K562 (cell line): ENCODE measurements at regions not wholly inside any gene's neighbourhood (a gene's known extent, or its start where the extent isn't known, plus 50 kb on each side); places are given as distances from the start of the nearest gene placed in this dataset.

Experiments used
- ATAC-seq: fragments of 200-7000 bp; cut with Tn5 transposase; 3 replicates; pipeline ENCODE4 v1.9.1; 2020; ENCODE audit warnings: moderate library complexity
- BruUV-seq: library from RNA; stranded (reverse); fragments of 400-500 nt; replicated peaks from 2 replicates; lab custom pipeline; 2021; lab: Mats Ljungman, UMichigan
- CTCF ChIA-PET: fragments of 300-600 bp; formaldehyde crosslinking; extraction: SDS; loops from one replicate; lab custom pipeline; 2021; ENCODE audit warnings: low intra/inter-chr PET ratio; lab: Yijun Ruan, JAX
- POLR2A ChIA-PET: fragments of 300-600, 350-650 bp; sonication (Branson Sonifier 250); formaldehyde crosslinking; extraction: SDS; loops from one replicate; lab custom pipeline; 2021; ENCODE audit warnings: antibody characterized with exemption, inconsistent platforms; lab: Yijun Ruan, JAX
- DNase-seq, 4 experiments: peaks; one replicate each; pipeline versions ENCODE4 v3.0.0 to v3.0.0-alpha.2; 2011 to 2018; ENCODE audit warnings: low spot score in 3 of 4, mixed read lengths in 3 of 4; ENCODE audit errors: extremely low read depth in 1 of 4
- FAIRE-seq: peaks from 2 replicates; lab custom pipeline; 2011; peaks lifted over from hg19 to GRCh38; lab: Jason Lieb, UNC
- H2AFZ ChIP-seq: 2 replicates; pipeline ENCODE4 v1.6.0; 2011; ENCODE audit warnings: low read depth, low read length, control low read depth, inconsistent platforms
- H3K27ac ChIP-seq: fragments of 200-600 bp; 3 replicates; pipeline ENCODE4 v1.8.0; 2011; ENCODE audit warnings: low read depth, mild to moderate bottlenecking, control low read depth, inconsistent platforms, low read length, moderate library complexity, mixed read lengths; ENCODE audit errors: extremely low read depth
- H3K27me3 ChIP-seq, 2 experiments: fragments of 300-600 bp in 1 of 2; 2 replicates in 1 of 2; 3 replicates in 1 of 2; pipeline versions ENCODE4 v1.6.0 to v1.8.0; 2011; ENCODE audit warnings: inconsistent platforms in 2 of 2, low read length in 2 of 2, mild to moderate bottlenecking in 1 of 2, mixed read lengths in 1 of 2, moderate library complexity in 1 of 2; ENCODE audit not compliant: control insufficient read depth in 2 of 2, insufficient read depth in 2 of 2
- H3K36me3 ChIP-seq: fragments of 300-600 bp; 3 replicates; pipeline ENCODE4 v1.8.0; 2011; ENCODE audit warnings: mild to moderate bottlenecking, low read length, inconsistent platforms; ENCODE audit not compliant: control insufficient read depth, insufficient read depth
- H3K4me1 ChIP-seq, 2 experiments: fragments of 200-600 bp in 1 of 2; replicated peaks in 1 of 2; 2 replicates in 1 of 2; 3 replicates in 1 of 2; pipeline versions ENCODE4 v1.5.1 to v1.8.0; 2011; ENCODE audit warnings: inconsistent platforms in 2 of 2, low read length in 2 of 2, mild to moderate bottlenecking in 1 of 2, mixed read lengths in 1 of 2, moderate library complexity in 1 of 2; ENCODE audit not compliant: control insufficient read depth in 2 of 2, insufficient read depth in 2 of 2
- H3K4me2 ChIP-seq: 2 replicates; pipeline ENCODE4 v1.6.1; 2011; ENCODE audit warnings: low read length, control low read depth, inconsistent platforms, mixed read lengths; ENCODE audit not compliant: insufficient read depth
- H3K4me3 ChIP-seq: fragments of 200-600 bp; sonication (generic), shearing (Covaris generic); 2 replicates; pipeline ENCODE4 v1.5.1; 2016; ENCODE audit warnings: control low read depth, inconsistent platforms
- H3K79me2 ChIP-seq: fragments of 200-600 bp; 3 replicates; pipeline ENCODE4 v1.8.0; 2011; ENCODE audit warnings: low read length, inconsistent platforms; ENCODE audit not compliant: control insufficient read depth, insufficient read depth
- H3K9ac ChIP-seq, 2 experiments: 2 replicates each; pipeline versions ENCODE4 v1.6.0 to v1.6.1; 2011; ENCODE audit warnings: low read depth in 2 of 2, low read length in 2 of 2, control low read depth in 1 of 2, inconsistent platforms in 1 of 2, mild to moderate bottlenecking in 1 of 2, mixed read lengths in 1 of 2; ENCODE audit not compliant: insufficient read depth in 1 of 2
- H3K9me1 ChIP-seq: one replicate; pipeline ENCODE4 v1.6.0; 2011; ENCODE audit warnings: inconsistent platforms, mild to moderate bottlenecking, low read length, moderate library complexity; ENCODE audit not compliant: control insufficient read depth, insufficient read depth
- H3K9me3 ChIP-seq: replicated peaks from 2 replicates; pipeline ENCODE4 v1.5.1; 2011; ENCODE audit warnings: low read depth, low read length, inconsistent platforms; ENCODE audit not compliant: control insufficient read depth, insufficient read depth
- H4K20me1 ChIP-seq: replicated peaks from 2 replicates; pipeline ENCODE4 v1.6.1; 2011; ENCODE audit warnings: low read length, inconsistent platforms, mixed read lengths; ENCODE audit not compliant: control insufficient read depth, insufficient read depth
- ARHGAP35 ChIP-seq: fragments of 450-650 bp; IDR thresholded peaks from 2 replicates; pipeline ENCODE4 v1.6.1; 2018; ENCODE audit not compliant: partially characterized antibody
- ARID2 ChIP-seq: fragments of 450-650 bp; IDR thresholded peaks from 2 replicates; pipeline ENCODE4 v1.6.1; 2017; ENCODE audit warnings: antibody characterized with exemption, mild to moderate bottlenecking
- C11orf30 ChIP-seq: fragments of 450-650 bp; IDR thresholded peaks from 2 replicates; pipeline ENCODE4 v1.6.1; 2016; ENCODE audit warnings: low read depth, mild to moderate bottlenecking
- GTF2E2 ChIP-seq: fragments of 200-800 bp; sonication (Bioruptor generic); IDR thresholded peaks from 2 replicates; pipeline ENCODE4 v1.6.1; 2016; ENCODE audit warnings: missing genetic modification characterization, missing compliant biosample characterization
- RBM15 ChIP-seq: fragments of 200-400 bp; formaldehyde crosslinking; IDR thresholded peaks from 2 replicates; pipeline ENCODE4 v1.6.1; 2018; ENCODE audit warnings: mild to moderate bottlenecking, low read length, moderate library complexity; ENCODE audit not compliant: insufficient read depth
- SMARCC2 ChIP-seq: fragments of 450-650 bp; IDR thresholded peaks from 2 replicates; pipeline ENCODE4 v1.6.1; 2017; ENCODE audit warnings: antibody characterized with exemption, moderate library complexity, mild to moderate bottlenecking, low read depth
- ZNF316 ChIP-seq: fragments of 450-650 bp; IDR thresholded peaks from 2 replicates; pipeline ENCODE4 v1.6.1; 2016
- ZNF507 ChIP-seq: conservative IDR thresholded peaks from 2 replicates; pipeline ENCODE4 v1.6.1; 2017; ENCODE audit warnings: missing genetic modification characterization, missing compliant biosample characterization
- WGBS: fragments of 100-300 bp; shearing (Covaris generic); methylation state at CpG from one replicate; pipeline ENCODE4 v1.1.6; 2016; ENCODE audit warnings: low coverage, mixed read lengths; ENCODE audit not compliant: insufficient coverage; ENCODE audit errors: missing lambda C conversion rate; 5-methylcytosine and 5-hydroxymethylcytosine counted together
- in situ Hi-C: fragments of 300-500 bp; cut with MboI; formaldehyde crosslinking; loops from 4 replicates; pipeline ENCODE4 v1.15.0; 2018; ENCODE audit warnings: inconsistent platforms, mixed read lengths
- intact Hi-C: fragments of 100-400 bp; cut with micrococcal nuclease; formaldehyde crosslinking; loops from 2 replicates; pipeline ENCODE4 v1.14.2; 2022
- TF ChIP-seq, protein P1 (sequence below): sonication (generic); formaldehyde crosslinking; IDR thresholded peaks from 2 replicates; pipeline ENCODE4 v1.8.0; 2023; ENCODE audit warnings: mild to moderate bottlenecking, missing genetic modification reagents
- TF ChIP-seq, protein P2 (sequence below), 3 experiments: IDR thresholded peaks in 2 of 3; conservative IDR thresholded peaks in 1 of 3; 2 replicates each; pipeline ENCODE4 v1.5.1; 2011 to 2012; ENCODE audit warnings: low read length in 3 of 3, mild to moderate bottlenecking in 3 of 3, control low read depth in 2 of 3, improper control_type of control experiment in 1 of 3, inconsistent platforms in 1 of 3, low read depth in 1 of 3, mixed read lengths in 1 of 3, moderate library complexity in 1 of 3; ENCODE audit not compliant: insufficient read depth in 2 of 3

DNA sequence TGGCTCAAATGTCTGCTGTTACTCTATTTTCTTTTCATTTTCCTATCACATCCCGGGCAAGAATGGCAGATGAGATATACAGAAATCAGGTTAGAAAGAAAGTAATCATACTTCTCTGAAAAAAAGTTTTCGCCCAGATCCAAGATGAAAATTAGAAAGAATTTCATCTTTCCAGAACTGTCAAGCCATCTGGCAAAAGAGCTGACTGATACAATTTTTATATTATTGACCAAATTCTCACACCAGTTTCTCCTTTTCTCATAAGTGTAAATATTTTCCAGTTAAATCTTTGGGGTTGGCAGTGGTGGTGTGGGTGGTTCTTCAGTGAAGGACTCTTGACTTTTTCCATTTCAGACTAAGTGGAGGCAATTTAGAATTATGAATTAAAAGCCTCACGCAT, 371.9 kb downstream of the CD83 start:
- Histone ChIP-seq H2AFZ (no peak overlapping the region), H3K4me2 (no peak overlapping the region), H3K4me3 (no peak overlapping the region), H3K36me3 (no peaks in the 10 kb centered on the region), H3K9me3 (peaks cover 9% of the 10 kb centered on the region), H3K79me2 (no peaks in the 10 kb centered on the region), H3K27ac (no peak overlapping the region), H3K4me1 (peaks cover 0 to 4% of the 10 kb centered on the region in 2 experiments; a peak in 1 of 5 replicates), H4K20me1 (no peaks in the 10 kb centered on the region), H3K9me1 (no peaks in the 10 kb centered on the region), H3K27me3 (no peaks in the 10 kb centered on the region), H3K9ac (no peak overlapping the region)
- 47% methylated on average over 3 of the region's 3 CpGs for WGBS
- CTCF ChIA-PET = no interaction called here
- FAIRE-seq (no peak), ATAC-seq (no peak), DNase-seq (no peak)
- in situ Hi-C loops (no loop called here), intact Hi-C loops (no loop called here)
- no TSS peak for BruUV-seq
- no peak for TF ChIP-seq RBM15
- peak; percentile 39; the same call in 1 of the 2 replicates for TF ChIP-seq C11orf30
- no peak for TF ChIP-seq GTF2E2
- peak; percentile 63; the same call in 1 of the 2 replicates for TF ChIP-seq ZNF316
- TF ChIP-seq, protein P1, sequence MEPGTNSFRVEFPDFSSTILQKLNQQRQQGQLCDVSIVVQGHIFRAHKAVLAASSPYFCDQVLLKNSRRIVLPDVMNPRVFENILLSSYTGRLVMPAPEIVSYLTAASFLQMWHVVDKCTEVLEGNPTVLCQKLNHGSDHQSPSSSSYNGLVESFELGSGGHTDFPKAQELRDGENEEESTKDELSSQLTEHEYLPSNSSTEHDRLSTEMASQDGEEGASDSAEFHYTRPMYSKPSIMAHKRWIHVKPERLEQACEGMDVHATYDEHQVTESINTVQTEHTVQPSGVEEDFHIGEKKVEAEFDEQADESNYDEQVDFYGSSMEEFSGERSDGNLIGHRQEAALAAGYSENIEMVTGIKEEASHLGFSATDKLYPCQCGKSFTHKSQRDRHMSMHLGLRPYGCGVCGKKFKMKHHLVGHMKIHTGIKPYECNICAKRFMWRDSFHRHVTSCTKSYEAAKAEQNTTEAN (CRISPR knock-in tag) = no peak
- TF ChIP-seq ZNF507 (tag) = no peak
- TF ChIP-seq, protein P2, sequence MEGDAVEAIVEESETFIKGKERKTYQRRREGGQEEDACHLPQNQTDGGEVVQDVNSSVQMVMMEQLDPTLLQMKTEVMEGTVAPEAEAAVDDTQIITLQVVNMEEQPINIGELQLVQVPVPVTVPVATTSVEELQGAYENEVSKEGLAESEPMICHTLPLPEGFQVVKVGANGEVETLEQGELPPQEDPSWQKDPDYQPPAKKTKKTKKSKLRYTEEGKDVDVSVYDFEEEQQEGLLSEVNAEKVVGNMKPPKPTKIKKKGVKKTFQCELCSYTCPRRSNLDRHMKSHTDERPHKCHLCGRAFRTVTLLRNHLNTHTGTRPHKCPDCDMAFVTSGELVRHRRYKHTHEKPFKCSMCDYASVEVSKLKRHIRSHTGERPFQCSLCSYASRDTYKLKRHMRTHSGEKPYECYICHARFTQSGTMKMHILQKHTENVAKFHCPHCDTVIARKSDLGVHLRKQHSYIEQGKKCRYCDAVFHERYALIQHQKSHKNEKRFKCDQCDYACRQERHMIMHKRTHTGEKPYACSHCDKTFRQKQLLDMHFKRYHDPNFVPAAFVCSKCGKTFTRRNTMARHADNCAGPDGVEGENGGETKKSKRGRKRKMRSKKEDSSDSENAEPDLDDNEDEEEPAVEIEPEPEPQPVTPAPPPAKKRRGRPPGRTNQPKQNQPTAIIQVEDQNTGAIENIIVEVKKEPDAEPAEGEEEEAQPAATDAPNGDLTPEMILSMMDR (IDR thresholded peaks at IDR 0.05 in 2 of 3, conservative IDR thresholded peaks at IDR 0.05 in 1 of 3; ENCODE audit: insufficient read depth in 2 of 3, low read depth in 1 of 3, low read length in 3 of 3) = no peak
- TF ChIP-seq ARHGAP35 = no peak
- TF ChIP-seq SMARCC2 = no peak
- no peak for TF ChIP-seq ARID2
- POLR2A ChIA-PET = interaction anchor here (2.8 kb wide), 1 partner anchor 10 kb away, joined by 9 read pairs; no protein-coding TSS in a partner anchor
